Parathyroid adenoma (tissue), 2 donors: ENCODE measurements at regions not wholly inside any gene's neighbourhood (a gene's known extent, or its start where the extent isn't known, plus 50 kb on each side); places are given as distances from the start of the nearest gene placed in this dataset.

ENCODE experiments used
- H2AFZ ChIP-seq: fragments of 300-600 bp; sonication (generic); one replicate; pipeline ENCODE4 v1.7.0; 2017; ENCODE audit warnings: antibody characterized with exemption, mild to moderate bottlenecking
- H3K27ac ChIP-seq: fragments of 300-600 bp; sonication (generic); one replicate; pipeline ENCODE4 v1.7.0; 2017
- H3K27me3 ChIP-seq: fragments of 300-600 bp; sonication (generic); one replicate; pipeline ENCODE4 v1.7.0; 2017; ENCODE audit warnings: low read length; ENCODE audit not compliant: control insufficient read depth, insufficient read depth
- H3K36me3 ChIP-seq: fragments of 300-600 bp; sonication (generic); one replicate; pipeline ENCODE4 v1.7.0; 2017; ENCODE audit warnings: low read length; ENCODE audit not compliant: control insufficient read depth, insufficient read depth
- H3K4me1 ChIP-seq: fragments of 300-600 bp; sonication (generic); one replicate; pipeline ENCODE4 v1.7.0; 2017; ENCODE audit warnings: control low read depth
- H3K4me2 ChIP-seq: fragments of 300-600 bp; sonication (generic); one replicate; pipeline ENCODE4 v1.7.0; 2017; ENCODE audit warnings: low read length
- H3K4me3 ChIP-seq: fragments of 300-600 bp; sonication (generic); one replicate; pipeline ENCODE4 v1.7.0; 2017; ENCODE audit warnings: low read depth, low read length
- H3K79me2 ChIP-seq: fragments of 300-600 bp; sonication (generic); one replicate; pipeline ENCODE4 v1.7.0; 2017; ENCODE audit warnings: control low read depth
- H3K9ac ChIP-seq: fragments of 300-600 bp; sonication (generic); one replicate; pipeline ENCODE4 v1.7.0; 2017; ENCODE audit warnings: mild to moderate bottlenecking
- H3K9me3 ChIP-seq: fragments of 300-600 bp; sonication (generic); one replicate; pipeline ENCODE4 v1.7.0; 2017; ENCODE audit warnings: low read length; ENCODE audit not compliant: control insufficient read depth
- CTCF ChIP-seq: fragments of 300-600 bp; sonication (generic); IDR thresholded peaks from one replicate; pipeline ENCODE4 v1.7.0; 2017; ENCODE audit warnings: antibody characterized with exemption, mild to moderate bottlenecking
- donor health status: primary hyperparathyroidism.

- no peak overlapping the region for H3K4me2 ChIP-seq
- H3K4me1 ChIP-seq = no peaks in the 10 kb centered on the region
- H3K36me3 ChIP-seq = no peaks in the 10 kb centered on the region
- no peaks in the 10 kb centered on the region for H3K27me3 ChIP-seq
- H3K27ac ChIP-seq = no peak overlapping the region
- no peak overlapping the region for H3K4me3 ChIP-seq
- TF ChIP-seq CTCF = no peak
- H2AFZ ChIP-seq = no peak overlapping the region
- H3K9ac ChIP-seq = no peak overlapping the region
- no peaks in the 10 kb centered on the region for H3K9me3 ChIP-seq
- no peaks in the 10 kb centered on the region for H3K79me2 ChIP-seq
Observed at GRCh38 chr13:109941951-109942350, 155.6 kb upstream of the IRS2 start.

GRCh38 chr13:109941221-109941620 lies 154.8 kb upstream of the IRS2 start:
- Histone ChIP-seq H3K27ac (no peak overlapping the region), H3K4me3 (no peak overlapping the region), H3K79me2 (no peaks in the 10 kb centered on the region), H2AFZ (no peak overlapping the region), H3K9me3 (no peaks in the 10 kb centered on the region), H3K4me1 (no peaks in the 10 kb centered on the region), H3K9ac (no peak overlapping the region), H3K27me3 (no peaks in the 10 kb centered on the region), H3K4me2 (no peak overlapping the region), H3K36me3 (no peaks in the 10 kb centered on the region)
- no peak for TF ChIP-seq CTCF

- no peak for TF ChIP-seq CTCF
- Histone ChIP-seq H3K27me3 (no peaks in the 10 kb centered on the region), H2AFZ (no peak overlapping the region), H3K4me2 (no peak overlapping the region), H3K9me3 (no peaks in the 10 kb centered on the region), H3K4me1 (no peaks in the 10 kb centered on the region), H3K9ac (no peak overlapping the region), H3K79me2 (no peaks in the 10 kb centered on the region), H3K4me3 (no peak overlapping the region), H3K27ac (no peak overlapping the region), H3K36me3 (no peaks in the 10 kb centered on the region)
Observed at GRCh38 chr13:109940637-109941036, 154.3 kb upstream of the IRS2 start.

GRCh38 chr13:109939838-109940237 lies 153.5 kb upstream of the IRS2 start:
- TF ChIP-seq CTCF = no peak
- no peaks in the 10 kb centered on the region for H3K79me2 ChIP-seq
- H3K27me3 ChIP-seq = no peaks in the 10 kb centered on the region

GRCh38 chr13:109939180-109939579 lies 152.8 kb upstream of the IRS2 start:
- H3K4me3 ChIP-seq = no peak overlapping the region
- H2AFZ ChIP-seq = no peak overlapping the region
- no peak overlapping the region for H3K4me2 ChIP-seq
- H3K4me1 ChIP-seq = no peaks in the 10 kb centered on the region
- no peaks in the 10 kb centered on the region for H3K36me3 ChIP-seq
- H3K9ac ChIP-seq = no peak overlapping the region
- H3K9me3 ChIP-seq = no peaks in the 10 kb centered on the region
- TF ChIP-seq CTCF = no peak
- no peaks in the 10 kb centered on the region for H3K27me3 ChIP-seq
- no peaks in the 10 kb centered on the region for H3K79me2 ChIP-seq
- H3K27ac ChIP-seq = no peak overlapping the region

More at GRCh38 chr13:109939838-109940237, 153.5 kb upstream of the IRS2 start:
- Histone ChIP-seq H2AFZ (no peak overlapping the region), H3K36me3 (no peaks in the 10 kb centered on the region), H3K27ac (no peak overlapping the region), H3K9ac (no peak overlapping the region), H3K9me3 (no peaks in the 10 kb centered on the region), H3K4me1 (no peaks in the 10 kb centered on the region), H3K4me2 (no peak overlapping the region), H3K4me3 (no peak overlapping the region)
